ENCODE measurements at regions not wholly inside any gene's neighbourhood (a gene's known extent, or its start where the extent isn't known, plus 50 kb on each side); places are given as distances from the start of the nearest gene placed in this dataset.
A peak's percentile ranks its signal among the peaks of the same experiment; 100 is the strongest.

- H3K9ac ChIP-seq (ENCODE audit: low read length), result no peak overlapping the region
- H3K9me3 ChIP-seq (ENCODE audit: control insufficient read depth, low read length), result no peaks in the 10 kb centered on the region
- no peaks in the 10 kb centered on the region for H3K27me3 ChIP-seq (replicated peaks; ENCODE audit: control insufficient read depth, insufficient read depth, low read length)
- no peak for DNase-seq (ENCODE audit: low read depth)
- H3K4me1 ChIP-seq (ENCODE audit: control insufficient read depth, insufficient read depth, low read length), result peaks cover 10% of the 10 kb centered on the region
- no peak overlapping the region for H3K4me3 ChIP-seq (ENCODE audit: low read length)
- no peaks in the 10 kb centered on the region for H3K36me3 ChIP-seq (ENCODE audit: control insufficient read depth, insufficient read depth, low read length, severe bottlenecking)
These were observed 152.7 kb upstream of the BLID start for GRCh38 chr11:122268601-122269130.

- H3K9ac ChIP-seq (ENCODE audit: low read length), result no peak overlapping the region
- H3K4me1 ChIP-seq (ENCODE audit: control insufficient read depth, insufficient read depth, low read length), result peaks cover 10% of the 10 kb centered on the region
- DNase-seq (ENCODE audit: low read depth), result peak; percentile 53
- H3K9me3 ChIP-seq (ENCODE audit: control insufficient read depth, low read length), result no peaks in the 10 kb centered on the region
- no peaks in the 10 kb centered on the region for H3K36me3 ChIP-seq (ENCODE audit: control insufficient read depth, insufficient read depth, low read length, severe bottlenecking)
- H3K4me3 ChIP-seq (ENCODE audit: low read length), result no peak overlapping the region
- H3K27me3 ChIP-seq (replicated peaks; ENCODE audit: control insufficient read depth, insufficient read depth, low read length), result no peaks in the 10 kb centered on the region
These were observed 151.6 kb upstream of the BLID start for GRCh38 chr11:122267602-122268001.

- no peaks in the 10 kb centered on the region for H3K27me3 ChIP-seq (replicated peaks; ENCODE audit: control insufficient read depth, insufficient read depth, low read length)
- H3K9ac ChIP-seq (ENCODE audit: low read length), result no peak overlapping the region
- peaks cover 10% of the 10 kb centered on the region for H3K4me1 ChIP-seq (ENCODE audit: control insufficient read depth, insufficient read depth, low read length)
- H3K9me3 ChIP-seq (ENCODE audit: control insufficient read depth, low read length), result no peaks in the 10 kb centered on the region
- no peaks in the 10 kb centered on the region for H3K36me3 ChIP-seq (ENCODE audit: control insufficient read depth, insufficient read depth, low read length, severe bottlenecking)
- H3K4me3 ChIP-seq (ENCODE audit: low read length), result no peak overlapping the region
- DNase-seq (ENCODE audit: low read depth), result no peak
These were observed 150.0 kb upstream of the BLID start for GRCh38 chr11:122265981-122266380.

- Histone ChIP-seq H3K4me1 (ENCODE audit: control insufficient read depth, insufficient read depth, low read length) (peaks cover 10% of the 10 kb centered on the region), H3K36me3 (ENCODE audit: control insufficient read depth, insufficient read depth, low read length, severe bottlenecking) (no peaks in the 10 kb centered on the region), H3K27me3 (replicated peaks; ENCODE audit: control insufficient read depth, insufficient read depth, low read length) (no peaks in the 10 kb centered on the region), H3K9ac (ENCODE audit: low read length) (no peak overlapping the region), H3K4me3 (ENCODE audit: low read length) (no peak overlapping the region), H3K9me3 (ENCODE audit: control insufficient read depth, low read length) (no peaks in the 10 kb centered on the region)
- DNase-seq (ENCODE audit: low read depth), result no peak
These were observed 148.1 kb upstream of the BLID start for GRCh38 chr11:122264121-122264520.

DNA sequence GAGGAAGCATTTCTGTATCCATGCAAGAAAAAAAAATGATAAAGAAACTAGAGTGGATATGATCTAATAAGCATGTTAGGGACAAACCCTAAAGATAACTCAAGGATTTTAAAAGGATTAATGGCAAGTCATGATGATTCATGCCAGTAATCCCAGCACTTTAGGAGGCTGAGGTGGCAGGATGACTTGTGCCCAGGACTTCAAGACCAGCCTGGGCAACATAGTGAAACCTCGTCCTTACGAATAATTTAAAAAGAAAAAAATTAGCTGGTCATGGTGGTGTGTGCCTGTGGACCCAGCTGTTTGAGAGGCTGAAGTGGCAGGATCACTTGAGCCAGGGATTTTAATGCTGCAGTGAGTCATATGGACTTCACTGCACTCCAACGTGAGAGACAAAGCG, 145.5 kb upstream of the BLID start:
- Histone ChIP-seq H3K9me3 (ENCODE audit: control insufficient read depth, low read length) (no peaks in the 10 kb centered on the region), H3K4me1 (ENCODE audit: control insufficient read depth, insufficient read depth, low read length) (no peaks in the 10 kb centered on the region), H3K27me3 (replicated peaks; ENCODE audit: control insufficient read depth, insufficient read depth, low read length) (peaks cover 8% of the 10 kb centered on the region), H3K9ac (ENCODE audit: low read length) (no peak overlapping the region), H3K4me3 (ENCODE audit: low read length) (no peak overlapping the region), H3K36me3 (ENCODE audit: control insufficient read depth, insufficient read depth, low read length, severe bottlenecking) (no peaks in the 10 kb centered on the region)
- DNase-seq (ENCODE audit: low read depth), result no peak

DNA sequence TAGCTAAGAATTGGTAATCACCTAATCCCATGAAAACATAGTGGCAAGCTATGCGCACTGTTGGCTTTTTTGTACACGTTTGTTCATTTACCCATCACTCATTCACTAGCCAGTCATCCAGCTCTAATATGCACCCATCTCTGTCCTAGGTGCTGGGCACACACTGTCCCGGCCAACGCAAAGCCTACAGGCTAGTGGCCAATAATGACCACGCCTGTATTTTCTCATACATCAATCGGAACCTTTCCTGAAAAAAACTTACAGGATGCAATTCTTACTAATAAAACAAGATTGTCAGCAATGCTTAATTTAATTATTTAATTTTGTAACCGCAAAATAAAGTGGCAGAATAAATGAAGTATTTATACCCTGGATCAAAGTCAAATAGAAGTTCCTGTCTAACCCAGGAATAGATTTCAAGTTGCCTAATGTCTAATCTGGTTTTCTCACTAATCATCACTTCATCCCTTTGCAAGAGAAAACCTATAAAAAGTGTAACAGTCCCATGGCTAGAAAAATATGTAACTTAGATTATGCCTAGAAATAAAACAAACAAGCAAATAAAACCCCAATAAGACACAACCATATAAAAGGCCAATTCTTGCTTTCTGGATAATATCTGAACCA, 143.3 kb upstream of the BLID start:
- Histone ChIP-seq H3K36me3 (ENCODE audit: control insufficient read depth, insufficient read depth, low read length, severe bottlenecking) (no peaks in the 10 kb centered on the region), H3K4me1 (ENCODE audit: control insufficient read depth, insufficient read depth, low read length) (no peaks in the 10 kb centered on the region), H3K9ac (ENCODE audit: low read length) (no peak overlapping the region), H3K9me3 (ENCODE audit: control insufficient read depth, low read length) (no peaks in the 10 kb centered on the region), H3K4me3 (ENCODE audit: low read length) (no peak overlapping the region), H3K27me3 (replicated peaks; ENCODE audit: control insufficient read depth, insufficient read depth, low read length) (peaks cover 8% of the 10 kb centered on the region)
- no peak for DNase-seq (ENCODE audit: low read depth)

GRCh38 chr11:122258446-122259194, 142.6 kb upstream of the BLID start:
- no peaks in the 10 kb centered on the region for H3K36me3 ChIP-seq (ENCODE audit: control insufficient read depth, insufficient read depth, low read length, severe bottlenecking)
- no peak overlapping the region for H3K9ac ChIP-seq (ENCODE audit: low read length)
- H3K4me1 ChIP-seq (ENCODE audit: control insufficient read depth, insufficient read depth, low read length), result peaks cover 6% of the 10 kb centered on the region
- no peak overlapping the region for H3K4me3 ChIP-seq (ENCODE audit: low read length)
- DNase-seq (ENCODE audit: low read depth), result no peak
- H3K27me3 ChIP-seq (replicated peaks; ENCODE audit: control insufficient read depth, insufficient read depth, low read length), result peaks cover 8% of the 10 kb centered on the region
- no peaks in the 10 kb centered on the region for H3K9me3 ChIP-seq (ENCODE audit: control insufficient read depth, low read length)

- no peak overlapping the region for H3K9ac ChIP-seq (ENCODE audit: low read length)
- H3K27me3 ChIP-seq (replicated peaks; ENCODE audit: control insufficient read depth, insufficient read depth, low read length), result peaks cover 8% of the 10 kb centered on the region
- H3K4me1 ChIP-seq (ENCODE audit: control insufficient read depth, insufficient read depth, low read length), result peaks cover 16% of the 10 kb centered on the region
- H3K9me3 ChIP-seq (ENCODE audit: control insufficient read depth, low read length), result no peaks in the 10 kb centered on the region
- DNase-seq (ENCODE audit: low read depth), result peak; percentile 33
- H3K36me3 ChIP-seq (ENCODE audit: control insufficient read depth, insufficient read depth, low read length, severe bottlenecking), result no peaks in the 10 kb centered on the region
- H3K4me3 ChIP-seq (ENCODE audit: low read length), result no peak overlapping the region
These were observed 137.7 kb upstream of the BLID start for GRCh38 chr11:122253589-122254231.

- no peak overlapping the region for H3K9ac ChIP-seq (ENCODE audit: low read length)
- no peaks in the 10 kb centered on the region for H3K36me3 ChIP-seq (ENCODE audit: control insufficient read depth, insufficient read depth, low read length, severe bottlenecking)
- DNase-seq (ENCODE audit: low read depth), result no peak
- no peak overlapping the region for H3K4me3 ChIP-seq (ENCODE audit: low read length)
- H3K4me1 ChIP-seq (ENCODE audit: control insufficient read depth, insufficient read depth, low read length), result peaks cover 14% of the 10 kb centered on the region
- no peaks in the 10 kb centered on the region for H3K9me3 ChIP-seq (ENCODE audit: control insufficient read depth, low read length)
- H3K27me3 ChIP-seq (replicated peaks; ENCODE audit: control insufficient read depth, insufficient read depth, low read length), result no peaks in the 10 kb centered on the region
These were observed 132.9 kb upstream of the BLID start for GRCh38 chr11:122248939-122249338.

DNA sequence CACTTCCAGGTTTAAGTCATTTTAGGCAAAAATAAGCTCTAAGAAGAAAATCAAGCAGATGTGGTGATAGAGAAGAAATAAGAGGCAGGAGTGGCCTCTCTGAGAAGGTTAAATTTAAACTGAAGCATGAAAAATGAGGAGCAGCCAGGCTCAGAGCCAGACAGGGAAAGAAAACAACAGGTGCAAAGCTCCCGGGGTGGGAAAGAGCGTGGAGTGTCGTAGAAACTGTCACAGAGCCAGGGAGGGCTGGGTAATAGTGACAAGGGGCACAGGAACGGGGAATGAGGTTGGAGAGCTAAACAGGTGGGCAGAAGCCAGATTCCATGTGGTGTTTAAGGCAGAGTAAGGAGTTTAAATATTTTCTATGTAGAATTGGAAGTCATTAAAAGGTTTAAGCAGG, 132.1 kb upstream of the BLID start:
- H3K27me3 ChIP-seq (replicated peaks; ENCODE audit: control insufficient read depth, insufficient read depth, low read length), result no peaks in the 10 kb centered on the region
- no peak for DNase-seq (ENCODE audit: low read depth)
- H3K36me3 ChIP-seq (ENCODE audit: control insufficient read depth, insufficient read depth, low read length, severe bottlenecking), result no peaks in the 10 kb centered on the region
- H3K4me1 ChIP-seq (ENCODE audit: control insufficient read depth, insufficient read depth, low read length), result peaks cover 6% of the 10 kb centered on the region
- no peak overlapping the region for H3K4me3 ChIP-seq (ENCODE audit: low read length)
- no peak overlapping the region for H3K9ac ChIP-seq (ENCODE audit: low read length)
- no peaks in the 10 kb centered on the region for H3K9me3 ChIP-seq (ENCODE audit: control insufficient read depth, low read length)

DNA sequence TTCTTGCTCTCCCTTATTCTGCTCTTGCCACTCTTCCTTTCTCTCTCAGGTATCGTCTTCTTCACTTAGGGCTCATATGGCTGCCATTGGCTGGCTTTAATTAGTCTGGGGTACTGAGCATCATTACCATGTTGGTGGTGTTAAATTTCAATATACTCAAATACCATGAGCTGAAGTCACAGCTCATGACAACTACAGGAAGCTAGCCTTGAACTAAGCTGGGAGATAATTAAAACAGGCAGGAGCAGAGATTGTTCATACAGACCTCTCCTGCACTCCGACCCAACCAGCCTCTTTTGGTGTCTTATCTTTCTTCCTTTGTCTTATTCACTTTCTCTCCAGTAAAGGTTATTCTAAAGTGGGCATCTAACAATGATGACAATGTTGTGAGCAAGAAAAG, 130.9 kb upstream of the BLID start:
- Histone ChIP-seq H3K4me1 (ENCODE audit: control insufficient read depth, insufficient read depth, low read length) (no peaks in the 10 kb centered on the region), H3K27me3 (replicated peaks; ENCODE audit: control insufficient read depth, insufficient read depth, low read length) (no peaks in the 10 kb centered on the region), H3K4me3 (ENCODE audit: low read length) (no peak overlapping the region), H3K9ac (ENCODE audit: low read length) (no peak overlapping the region), H3K36me3 (ENCODE audit: control insufficient read depth, insufficient read depth, low read length, severe bottlenecking) (no peaks in the 10 kb centered on the region), H3K9me3 (ENCODE audit: control insufficient read depth, low read length) (no peaks in the 10 kb centered on the region)
- DNase-seq (ENCODE audit: low read depth), result peak; percentile 33

Data from adipocyte (in vitro differentiated cells).